Thyroid gland (tissue), 4 donors: ENCODE measurements at regions not wholly inside any gene's neighbourhood (a gene's known extent, or its start where the extent isn't known, plus 50 kb on each side); places are given as distances from the start of the nearest gene placed in this dataset.

ENCODE experiments used
- DNase-seq, 2 donors: peaks; one replicate each; pipeline ENCODE4 v3.0.0-alpha.2; 2019
- H3K27ac ChIP-seq, 3 donors: fragments of 200-600 bp; sonication (generic); 1 replicate in 2 of 3; 2 replicates in 1 of 3; pipeline ENCODE4 v1.5.1; 2016 to 2019; ENCODE audit warnings: mild to moderate bottlenecking in 1 of 3, moderate library complexity in 1 of 3
- H3K27me3 ChIP-seq: fragments of 200-600 bp; sonication (generic); one replicate; pipeline ENCODE4 v1.5.1; 2019
- H3K36me3 ChIP-seq, 2 donors: fragments of 200-600 bp; sonication (generic); one replicate each; pipeline ENCODE4 v1.5.1; 2016 to 2019
- H3K4me1 ChIP-seq, 2 donors: fragments of 200-600 bp; sonication (generic); one replicate each; pipeline ENCODE4 v1.5.1; 2017 to 2019
- H3K4me3 ChIP-seq, 3 donors: fragments of 200-600 bp; sonication (generic); replicated peaks in 1 of 3; 1 replicate in 2 of 3; 2 replicates in 1 of 3; pipeline ENCODE4 v1.5.1; 2016; ENCODE audit warnings: mild to moderate bottlenecking in 1 of 3
- H3K9me3 ChIP-seq: fragments of 200-600 bp; sonication (generic); one replicate; pipeline ENCODE4 v1.5.1; 2017
- CTCF ChIP-seq, 6 experiments: fragments of 200-600 bp in 3 of 6; fragments of 450-650 bp in 3 of 6; sonication (generic) in 3 of 6; IDR thresholded peaks; one replicate each; pipeline ENCODE4 v1.5.1; 2016 to 2019; ENCODE audit warnings: antibody characterized with exemption in 6 of 6, mild to moderate bottlenecking in 2 of 6, inconsistent platforms in 1 of 6, moderate library complexity in 1 of 6
- POLR2A ChIP-seq, 2 donors: fragments of 450-650 bp; IDR thresholded peaks; one replicate each; pipeline ENCODE4 v1.6.1; 2017; ENCODE audit warnings: antibody characterized with exemption in 2 of 2, mild to moderate bottlenecking in 2 of 2, moderate library complexity in 1 of 2
- WGBS, 2 donors: methylation state at CpG; one replicate each; pipeline ENCODE4 v1.1.5; 2017; 5-methylcytosine and 5-hydroxymethylcytosine counted together
- intact Hi-C: fragments of 100-400 bp; cut with DNase I; formaldehyde crosslinking; loops from one replicate; pipeline ENCODE4 v1.15.1; 2023

DNA sequence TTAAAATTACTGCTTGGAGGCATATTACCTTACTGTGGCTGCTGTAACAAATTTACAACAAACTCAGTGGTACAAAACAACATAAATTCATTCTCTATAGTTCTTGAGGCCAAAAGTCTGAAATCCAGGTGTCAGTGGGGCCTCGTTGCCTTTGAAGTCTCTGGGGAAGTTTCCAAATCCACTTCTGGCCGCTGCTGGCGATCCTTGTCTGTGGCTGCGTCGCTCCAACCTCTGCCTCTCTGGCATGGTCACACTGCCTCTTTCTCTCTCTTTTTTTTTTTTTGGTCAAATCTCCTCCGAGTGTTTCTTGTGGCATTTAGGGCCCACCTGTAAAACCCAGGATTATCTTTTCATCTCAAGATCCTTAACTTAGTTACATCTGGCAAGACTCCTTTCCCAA lies 182.8 kb downstream of the ST6GAL2 start:
- H3K36me3 ChIP-seq, result no peaks in the 10 kb centered on the region
- no peaks in the 10 kb centered on the region for H3K9me3 ChIP-seq
- peak; percentile 70 to 71 for DNase-seq
- no peaks in the 10 kb centered on the region for H3K27me3 ChIP-seq
- H3K27ac ChIP-seq, result peak overlapping the region in 1 of 3 donors; percentile 38
- H3K4me1 ChIP-seq, result peaks cover 15 to 25% of the 10 kb centered on the region in 2 donors
- intact Hi-C loops, result no loop called here
- no peak overlapping the region for H3K4me3 ChIP-seq
- TF ChIP-seq CTCF (IDR thresholded peaks at IDR 0.05) (no peak), POLR2A (IDR thresholded peaks at IDR 0.05) (no peak)
- 29 to 31% methylated on average over 6 of the region's 6 CpGs for WGBS, 2 donors

DNA sequence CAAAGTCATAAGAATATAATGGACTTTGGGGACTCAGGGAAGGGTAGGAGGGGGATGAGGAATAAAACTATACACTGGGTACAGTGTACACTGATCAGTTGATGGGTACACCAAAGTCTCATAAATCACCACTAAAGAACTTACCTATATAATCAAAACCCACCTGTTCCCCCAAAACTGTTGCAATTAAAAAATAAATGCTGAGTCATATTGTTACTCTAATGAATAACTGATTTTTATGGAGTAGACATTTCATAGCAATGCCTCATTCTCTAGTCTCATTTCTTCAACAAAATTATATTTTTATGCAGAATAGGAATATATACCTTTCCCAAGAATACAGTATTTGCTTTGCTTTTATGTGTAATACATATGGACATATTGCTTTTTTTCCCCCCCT lies 181.2 kb downstream of the ST6GAL2 start:
- H3K36me3 ChIP-seq, result no peaks in the 10 kb centered on the region
- H3K4me1 ChIP-seq, result peaks cover 15 to 30% of the 10 kb centered on the region in 2 donors
- no peak overlapping the region for H3K4me3 ChIP-seq
- no peaks in the 10 kb centered on the region for H3K27me3 ChIP-seq
- no peaks in the 10 kb centered on the region for H3K9me3 ChIP-seq
- H3K27ac ChIP-seq, result no peak overlapping the region
- TF ChIP-seq POLR2A (IDR thresholded peaks at IDR 0.05) (no peak), CTCF (IDR thresholded peaks at IDR 0.05) (no peak)
- DNase-seq, result no peak
- intact Hi-C loops, result no loop called here

DNA sequence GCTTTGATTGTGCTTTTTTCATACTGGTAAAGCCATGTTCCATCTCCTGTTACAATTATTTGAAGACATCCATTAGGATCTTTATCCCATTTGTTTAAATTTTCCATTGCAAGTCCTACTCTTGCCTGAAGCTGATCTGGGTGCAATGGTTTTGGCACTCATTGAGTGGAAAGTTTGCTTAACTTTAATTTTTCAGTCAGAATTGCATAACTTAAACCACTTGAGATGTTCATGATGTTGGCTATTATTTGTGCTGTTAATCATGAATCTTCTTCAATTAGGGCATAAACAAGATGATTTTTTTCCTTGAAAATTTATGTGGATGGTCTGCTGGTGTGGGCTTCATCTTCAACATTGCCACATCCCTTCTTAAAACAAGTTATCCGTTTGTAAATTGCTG lies 180.1 kb downstream of the ST6GAL2 start:
- peaks cover 9 to 22% of the 10 kb centered on the region in 2 donors for H3K4me1 ChIP-seq
- H3K36me3 ChIP-seq, result no peaks in the 10 kb centered on the region
- H3K27me3 ChIP-seq, result no peaks in the 10 kb centered on the region
- WGBS, 2 donors, result 78 to 80% methylated on average over 1 of the region's 1 CpG
- TF ChIP-seq CTCF (IDR thresholded peaks at IDR 0.05), result no peak
- no peak for TF ChIP-seq POLR2A (IDR thresholded peaks at IDR 0.05)
- DNase-seq, result no peak
- intact Hi-C loops, result no loop called here
- H3K4me3 ChIP-seq, result no peak overlapping the region
- no peaks in the 10 kb centered on the region for H3K9me3 ChIP-seq
- no peak overlapping the region for H3K27ac ChIP-seq

- no peak for TF ChIP-seq POLR2A (IDR thresholded peaks at IDR 0.05)
- no peak for TF ChIP-seq CTCF (IDR thresholded peaks at IDR 0.05)
- H3K4me3 ChIP-seq, result no peak overlapping the region
- peaks cover 7 to 18% of the 10 kb centered on the region in 2 donors for H3K4me1 ChIP-seq
- DNase-seq, result no peak
- H3K27ac ChIP-seq, result no peak overlapping the region
- no peaks in the 10 kb centered on the region for H3K36me3 ChIP-seq
- 96 to 99% methylated on average over 2 of the region's 2 CpGs for WGBS, 2 donors
- H3K9me3 ChIP-seq, result no peaks in the 10 kb centered on the region
- intact Hi-C loops, result no loop called here
- no peaks in the 10 kb centered on the region for H3K27me3 ChIP-seq
Observed at GRCh38 chr2:106706283-106706682, 179.7 kb downstream of the ST6GAL2 start.

GRCh38 chr2:106708209-106708608 lies 177.8 kb downstream of the ST6GAL2 start:
- H3K4me3 ChIP-seq, result no peak overlapping the region
- no peak for TF ChIP-seq POLR2A (IDR thresholded peaks at IDR 0.05)
- no peak for TF ChIP-seq CTCF (IDR thresholded peaks at IDR 0.05)
- H3K9me3 ChIP-seq, result no peaks in the 10 kb centered on the region
- intact Hi-C loops, result no loop called here
- peak; percentile 44 for DNase-seq
- peaks cover 0 to 12% of the 10 kb centered on the region in 2 donors for H3K4me1 ChIP-seq
- 0 to 7% methylated on average over 1 of the region's 1 CpG for WGBS, 2 donors
- H3K36me3 ChIP-seq, result no peaks in the 10 kb centered on the region
- no peaks in the 10 kb centered on the region for H3K27me3 ChIP-seq
- H3K27ac ChIP-seq, result no peak overlapping the region
